GM13976 (cell line): ENCODE measurements at regions not wholly inside any gene's neighbourhood (a gene's known extent, or its start where the extent isn't known, plus 50 kb on each side); places are given as distances from the start of the nearest gene placed in this dataset.

Experiments used
- DNase-seq: peaks from one replicate; pipeline ENCODE4 v3.0.0; 2012; ENCODE audit warnings: low spot score
- in situ Hi-C: fragments of 300-500 bp; cut with MboI; formaldehyde crosslinking; loops from one replicate; pipeline ENCODE4 v1.12.0; 2022; ENCODE audit warnings: low sequenced_read_pairs, mixed read lengths, inconsistent platforms; ENCODE audit not compliant: unreplicated experiment
- TF ChIP-seq, protein P1 (sequence below): IDR thresholded peaks from 2 replicates; pipeline ENCODE4 v1.5.1; 2012; ENCODE audit warnings: borderline replicate concordance, mild to moderate bottlenecking; ENCODE audit not compliant: insufficient read depth; ENCODE audit errors: extremely low read depth, missing control alignments, control extremely low read depth

DNA sequence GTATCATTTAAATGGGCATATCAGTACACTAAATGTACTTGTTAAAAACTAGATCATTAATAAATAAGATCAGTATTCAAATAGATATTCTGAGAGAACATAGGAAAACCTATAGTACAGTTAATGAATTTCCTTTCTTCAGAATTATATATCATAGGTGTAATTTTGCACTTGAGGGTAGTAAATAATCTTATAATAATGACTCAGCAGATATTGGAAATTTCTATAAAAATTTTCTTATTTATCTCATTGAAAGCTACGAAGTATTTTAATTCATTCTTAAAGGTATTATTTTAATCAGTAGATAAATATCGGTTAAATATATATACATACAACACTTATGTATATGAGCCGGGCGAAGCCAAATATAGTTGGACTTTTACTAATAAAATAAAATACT lies 300.9 kb upstream of the SOX2 start:
- DNase-seq, result no peak
- in situ Hi-C loops, result no loop called here
- TF ChIP-seq, protein P1, sequence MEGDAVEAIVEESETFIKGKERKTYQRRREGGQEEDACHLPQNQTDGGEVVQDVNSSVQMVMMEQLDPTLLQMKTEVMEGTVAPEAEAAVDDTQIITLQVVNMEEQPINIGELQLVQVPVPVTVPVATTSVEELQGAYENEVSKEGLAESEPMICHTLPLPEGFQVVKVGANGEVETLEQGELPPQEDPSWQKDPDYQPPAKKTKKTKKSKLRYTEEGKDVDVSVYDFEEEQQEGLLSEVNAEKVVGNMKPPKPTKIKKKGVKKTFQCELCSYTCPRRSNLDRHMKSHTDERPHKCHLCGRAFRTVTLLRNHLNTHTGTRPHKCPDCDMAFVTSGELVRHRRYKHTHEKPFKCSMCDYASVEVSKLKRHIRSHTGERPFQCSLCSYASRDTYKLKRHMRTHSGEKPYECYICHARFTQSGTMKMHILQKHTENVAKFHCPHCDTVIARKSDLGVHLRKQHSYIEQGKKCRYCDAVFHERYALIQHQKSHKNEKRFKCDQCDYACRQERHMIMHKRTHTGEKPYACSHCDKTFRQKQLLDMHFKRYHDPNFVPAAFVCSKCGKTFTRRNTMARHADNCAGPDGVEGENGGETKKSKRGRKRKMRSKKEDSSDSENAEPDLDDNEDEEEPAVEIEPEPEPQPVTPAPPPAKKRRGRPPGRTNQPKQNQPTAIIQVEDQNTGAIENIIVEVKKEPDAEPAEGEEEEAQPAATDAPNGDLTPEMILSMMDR, result no peak

DNA sequence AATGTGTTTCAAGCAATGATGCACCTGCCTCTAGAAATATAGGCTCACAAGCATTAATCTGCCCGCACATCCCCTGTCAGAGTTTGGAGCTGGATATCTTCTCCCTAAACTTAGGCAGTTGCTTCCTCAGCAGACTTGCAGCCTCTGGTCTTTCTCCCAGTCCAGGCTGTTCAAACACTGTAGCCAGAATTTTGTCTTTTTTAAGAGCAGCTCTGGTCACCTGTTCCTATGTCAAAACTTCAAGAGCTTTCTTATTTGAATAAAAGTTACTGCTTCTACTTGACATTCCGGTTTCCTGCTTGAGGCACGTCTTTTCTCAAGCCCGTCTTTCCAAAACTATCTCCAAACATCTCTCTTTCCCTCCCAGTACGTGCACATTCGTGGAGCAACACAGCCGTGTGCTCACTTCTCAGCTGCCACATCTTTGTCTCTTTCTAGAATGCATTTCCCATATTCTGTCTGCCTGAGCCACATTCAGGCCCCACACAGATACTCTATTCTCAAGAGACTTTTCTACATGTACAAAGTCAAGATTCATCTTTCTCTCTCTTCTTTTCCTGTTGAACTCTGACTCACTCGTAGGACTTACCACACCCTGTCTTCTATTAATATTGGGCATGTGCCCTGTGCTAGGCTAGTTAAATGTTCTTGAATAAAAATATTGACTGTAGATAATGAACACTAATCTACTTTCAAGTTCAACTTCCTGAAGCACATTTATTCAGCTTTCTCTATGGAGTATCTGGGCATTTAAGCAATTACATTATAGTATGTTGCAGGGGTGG lies 307.7 kb upstream of the SOX2 start:
- TF ChIP-seq, protein P1, result no peak
- DNase-seq, result no peak

DNA sequence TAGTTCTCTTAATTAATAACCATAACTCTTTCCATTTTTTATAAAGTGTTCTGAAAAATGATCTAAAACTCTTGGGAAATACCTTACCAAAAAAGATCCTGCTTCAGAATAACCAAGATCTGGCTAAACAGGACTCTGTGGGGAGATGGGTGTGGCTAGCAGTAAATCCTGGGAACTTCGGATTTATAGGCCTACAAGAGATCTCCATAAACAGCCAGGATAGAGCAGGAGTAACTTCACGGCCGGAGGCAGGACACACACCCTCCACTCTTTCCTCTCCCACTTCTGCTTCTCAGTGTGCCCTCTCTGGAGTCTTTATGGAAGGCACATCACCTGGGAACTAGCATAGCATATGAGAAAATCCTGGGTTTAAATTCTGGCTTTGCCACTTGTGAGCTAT lies 309.4 kb upstream of the SOX2 start:
- no peak for DNase-seq
- TF ChIP-seq, protein P1, result no peak
- in situ Hi-C loops, result no loop called here

More for the DNA sequence above, 307.7 kb upstream of the SOX2 start:
- in situ Hi-C loops, result no loop called here

- in situ Hi-C loops, result no loop called here
- no peak for DNase-seq
- TF ChIP-seq, protein P1, result no peak
Measured at GRCh38 chr3:181384970-181385369, 326.8 kb upstream of the SOX2 start.

GRCh38 chr3:181383760-181384159 lies 328.0 kb upstream of the SOX2 start:
- DNase-seq, result no peak
- in situ Hi-C loops, result no loop called here
- TF ChIP-seq, protein P1, result no peak

DNA sequence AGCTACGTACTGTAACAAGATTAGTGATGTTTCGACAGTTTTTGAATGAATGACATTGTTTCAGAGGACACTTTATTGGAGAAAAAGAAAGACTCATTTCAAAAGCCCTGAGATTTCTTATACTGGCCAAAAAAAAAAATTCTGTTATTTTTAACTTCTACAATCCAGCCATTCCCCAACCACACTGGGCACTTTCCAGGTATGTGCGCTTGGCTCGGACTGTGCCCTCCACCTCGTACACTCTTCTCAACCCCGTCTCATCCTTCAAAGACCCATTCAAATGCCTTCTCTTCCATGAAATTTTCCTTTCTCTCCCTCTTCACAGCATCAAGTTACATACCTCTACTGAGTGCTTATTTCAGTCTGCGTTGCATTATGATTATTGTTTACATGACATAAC lies 328.5 kb upstream of the SOX2 start:
- in situ Hi-C loops, result no loop called here
- DNase-seq, result no peak
- TF ChIP-seq, protein P1, result no peak
